ENCODE measurements at regions not wholly inside any gene's neighbourhood (a gene's known extent, or its start where the extent isn't known, plus 50 kb on each side); places are given as distances from the start of the nearest gene placed in this dataset.

DNA sequence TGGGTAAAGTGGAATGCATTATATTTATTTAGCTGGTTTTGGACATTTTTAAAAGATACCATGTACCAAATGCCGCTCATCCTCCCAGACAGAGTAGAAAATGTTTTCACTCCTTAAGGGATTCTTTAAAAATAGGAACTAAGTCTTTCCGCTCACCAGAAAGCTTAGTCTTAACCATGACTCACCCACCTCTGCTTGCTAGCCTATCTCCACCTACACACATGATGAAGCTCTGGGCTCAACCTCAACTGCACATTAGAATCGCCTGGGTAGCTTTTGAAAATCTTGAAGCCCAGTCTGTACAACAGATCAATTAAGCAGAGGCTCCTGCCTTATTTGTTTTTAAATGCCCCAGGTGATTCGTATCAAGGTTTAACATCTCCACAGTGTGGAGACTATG, 260.5 kb downstream of the NEDD1 start:
- no peak for TF ChIP-seq CTCF (IDR thresholded peaks at IDR 0.05; ENCODE audit: insufficient read depth, low read depth, low read length)
- TF ChIP-seq EZH2 (IDR thresholded peaks at IDR 0.05; ENCODE audit: insufficient read depth, low read length): no peak
